Neuron (in vitro differentiated cells): ENCODE measurements at regions not wholly inside any gene's neighbourhood (a gene's known extent, or its start where the extent isn't known, plus 50 kb on each side); places are given as distances from the start of the nearest gene placed in this dataset.

Experiments
- H2AFZ ChIP-seq: one replicate; pipeline ENCODE4 v1.6.1; 2013; ENCODE audit warnings: low read depth, mild to moderate bottlenecking, inconsistent platforms, low read length, moderate library complexity
- H3K27me3 ChIP-seq: one replicate; pipeline ENCODE4 v1.6.1; 2013; ENCODE audit warnings: low read length; ENCODE audit not compliant: insufficient read depth
- H3K36me3 ChIP-seq: one replicate; pipeline ENCODE4 v1.6.1; 2013; ENCODE audit warnings: low read length; ENCODE audit not compliant: insufficient read depth
- H3K4me1 ChIP-seq: one replicate; pipeline ENCODE4 v1.6.1; 2013; ENCODE audit warnings: low read length; ENCODE audit not compliant: insufficient read depth
- H3K4me3 ChIP-seq: 2 replicates; pipeline ENCODE4 v1.5.1; 2013; ENCODE audit warnings: mild to moderate bottlenecking, low read length, moderate library complexity
- H3K9me3 ChIP-seq: one replicate; pipeline ENCODE4 v1.6.1; 2013; ENCODE audit warnings: low read length

- Histone ChIP-seq H3K4me3 (no peak overlapping the region), H2AFZ (no peak overlapping the region), H3K4me1 (no peaks in the 10 kb centered on the region)
Measured at GRCh38 chr16:16864536-16864935, 485.6 kb downstream of the NPIPA7 start.

GRCh38 chr16:16865374-16865773, 486.4 kb downstream of the NPIPA7 start:
- H3K36me3 ChIP-seq: no peaks in the 10 kb centered on the region

More at GRCh38 chr16:16864536-16864935, 485.6 kb downstream of the NPIPA7 start:
- Histone ChIP-seq H3K9me3 (no peaks in the 10 kb centered on the region), H3K27me3 (peaks cover 2% of the 10 kb centered on the region), H3K36me3 (no peaks in the 10 kb centered on the region)

GRCh38 chr16:16867973-16868372, 489.0 kb downstream of the NPIPA7 start:
- H3K27me3 ChIP-seq: peaks cover 4% of the 10 kb centered on the region
- H3K9me3 ChIP-seq: no peaks in the 10 kb centered on the region
- H2AFZ ChIP-seq: no peak overlapping the region
- no peaks in the 10 kb centered on the region for H3K36me3 ChIP-seq
- H3K4me3 ChIP-seq: no peak overlapping the region
- no peaks in the 10 kb centered on the region for H3K4me1 ChIP-seq

More at GRCh38 chr16:16865374-16865773, 486.4 kb downstream of the NPIPA7 start:
- no peak overlapping the region for H3K4me3 ChIP-seq
- H2AFZ ChIP-seq: no peak overlapping the region
- H3K9me3 ChIP-seq: no peaks in the 10 kb centered on the region
- peaks cover 2% of the 10 kb centered on the region for H3K27me3 ChIP-seq
- H3K4me1 ChIP-seq: no peaks in the 10 kb centered on the region

- no peaks in the 10 kb centered on the region for H3K36me3 ChIP-seq
- H3K4me1 ChIP-seq: no peaks in the 10 kb centered on the region
- H3K4me3 ChIP-seq: no peak overlapping the region
Measured at GRCh38 chr16:16868727-16869126, 489.8 kb downstream of the NPIPA7 start.

GRCh38 chr16:16869746-16870145, 490.8 kb downstream of the NPIPA7 start:
- Histone ChIP-seq H3K9me3 (no peaks in the 10 kb centered on the region), H3K27me3 (peaks cover 4% of the 10 kb centered on the region), H2AFZ (no peak overlapping the region), H3K4me3 (no peak overlapping the region), H3K4me1 (no peaks in the 10 kb centered on the region), H3K36me3 (no peaks in the 10 kb centered on the region)

More at GRCh38 chr16:16868727-16869126, 489.8 kb downstream of the NPIPA7 start:
- H3K27me3 ChIP-seq: peaks cover 4% of the 10 kb centered on the region
- no peak overlapping the region for H2AFZ ChIP-seq
- no peaks in the 10 kb centered on the region for H3K9me3 ChIP-seq

GRCh38 chr16:16871196-16871595, 492.3 kb downstream of the NPIPA7 start:
- Histone ChIP-seq H2AFZ (no peak overlapping the region), H3K4me1 (no peaks in the 10 kb centered on the region), H3K36me3 (no peaks in the 10 kb centered on the region), H3K27me3 (peaks cover 4% of the 10 kb centered on the region), H3K4me3 (no peak overlapping the region), H3K9me3 (no peaks in the 10 kb centered on the region)

GRCh38 chr16:16877061-16877460, 498.1 kb downstream of the NPIPA7 start:
- no peaks in the 10 kb centered on the region for H3K36me3 ChIP-seq
- H2AFZ ChIP-seq: no peak overlapping the region
- peaks cover 10% of the 10 kb centered on the region for H3K4me1 ChIP-seq
- H3K9me3 ChIP-seq: no peaks in the 10 kb centered on the region
- no peaks in the 10 kb centered on the region for H3K27me3 ChIP-seq
- no peak overlapping the region for H3K4me3 ChIP-seq

GRCh38 chr16:16879567-16880251, 500.8 kb downstream of the NPIPA7 start:
- H3K4me3 ChIP-seq: no peak overlapping the region
- H3K27me3 ChIP-seq: no peaks in the 10 kb centered on the region
- no peaks in the 10 kb centered on the region for H3K36me3 ChIP-seq
- no peaks in the 10 kb centered on the region for H3K9me3 ChIP-seq
- peaks cover 10% of the 10 kb centered on the region for H3K4me1 ChIP-seq
- no peak overlapping the region for H2AFZ ChIP-seq

GRCh38 chr16:16881814-16882213, 502.9 kb downstream of the NPIPA7 start:
- no peaks in the 10 kb centered on the region for H3K27me3 ChIP-seq
- peaks cover 10% of the 10 kb centered on the region for H3K4me1 ChIP-seq
- H3K36me3 ChIP-seq: no peaks in the 10 kb centered on the region
- H2AFZ ChIP-seq: no peak overlapping the region
- H3K4me3 ChIP-seq: no peak overlapping the region
- H3K9me3 ChIP-seq: no peaks in the 10 kb centered on the region

GRCh38 chr16:16882766-16883165, 503.8 kb downstream of the NPIPA7 start:
- no peaks in the 10 kb centered on the region for H3K9me3 ChIP-seq
- H2AFZ ChIP-seq: no peak overlapping the region
- H3K4me3 ChIP-seq: no peak overlapping the region
- H3K27me3 ChIP-seq: peaks cover 3% of the 10 kb centered on the region
- peaks cover 10% of the 10 kb centered on the region for H3K4me1 ChIP-seq
- H3K36me3 ChIP-seq: no peaks in the 10 kb centered on the region

- Histone ChIP-seq H3K4me1 (peaks cover 10% of the 10 kb centered on the region), H3K36me3 (no peaks in the 10 kb centered on the region), H3K9me3 (no peaks in the 10 kb centered on the region), H3K27me3 (peaks cover 6% of the 10 kb centered on the region), H3K4me3 (no peak overlapping the region), H2AFZ (no peak overlapping the region)
Measured at GRCh38 chr16:16884451-16884850, 505.5 kb downstream of the NPIPA7 start.

GRCh38 chr16:16887193-16887592, 508.3 kb downstream of the NPIPA7 start:
- H2AFZ ChIP-seq: no peak overlapping the region

GRCh38 chr16:16890964-16891363, 512.0 kb downstream of the NPIPA7 start:
- no peak overlapping the region for H3K4me3 ChIP-seq
- H3K9me3 ChIP-seq: no peaks in the 10 kb centered on the region
- H3K27me3 ChIP-seq: peaks cover 8% of the 10 kb centered on the region
- H3K4me1 ChIP-seq: no peaks in the 10 kb centered on the region
- H2AFZ ChIP-seq: no peak overlapping the region
- H3K36me3 ChIP-seq: no peaks in the 10 kb centered on the region

More at GRCh38 chr16:16887193-16887592, 508.3 kb downstream of the NPIPA7 start:
- Histone ChIP-seq H3K36me3 (no peaks in the 10 kb centered on the region), H3K27me3 (peaks cover 8% of the 10 kb centered on the region), H3K4me1 (no peaks in the 10 kb centered on the region), H3K9me3 (no peaks in the 10 kb centered on the region), H3K4me3 (no peak overlapping the region)

GRCh38 chr16:16904601-16905000, 525.7 kb downstream of the NPIPA7 start:
- no peaks in the 10 kb centered on the region for H3K4me1 ChIP-seq
- no peak overlapping the region for H2AFZ ChIP-seq
- no peak overlapping the region for H3K4me3 ChIP-seq
- H3K36me3 ChIP-seq: no peaks in the 10 kb centered on the region
- H3K9me3 ChIP-seq: no peaks in the 10 kb centered on the region
- H3K27me3 ChIP-seq: no peaks in the 10 kb centered on the region
